ENCODE measurements at regions not wholly inside any gene's neighbourhood (a gene's known extent, or its start where the extent isn't known, plus 50 kb on each side); places are given as distances from the start of the nearest gene placed in this dataset.

GRCh38 chr2:19146867-19147266 lies 211.6 kb downstream of the OSR1 start:
- no peaks in the 10 kb centered on the region for H3K9me1 ChIP-seq (ENCODE audit: control insufficient read depth, insufficient read depth, low read length)
- POLR2A ChIA-PET: no interaction called here
- in situ Hi-C loops (cut with MboI): no loop called here
- no peak overlapping the region for H3K4me3 ChIP-seq
- no peak overlapping the region for H3K4me2 ChIP-seq (ENCODE audit: insufficient read depth, low read length)
- 0% methylated on average over 1 of the region's 1 CpG for WGBS (ENCODE audit: insufficient coverage, low coverage, missing lambda C conversion rate)
- H3K27ac ChIP-seq (ENCODE audit: extremely low read depth, low read depth, low read length): no peak overlapping the region
- no TSS peak for BruUV-seq (replicated peaks)
- no peaks in the 10 kb centered on the region; the same call in 1 of the 2 replicates for H3K9me3 ChIP-seq (replicated peaks; ENCODE audit: control insufficient read depth, insufficient read depth, low read depth, low read length)
- H4K20me1 ChIP-seq (replicated peaks; ENCODE audit: control insufficient read depth, insufficient read depth, low read length): no peaks in the 10 kb centered on the region
- no peak for TF ChIP-seq ETV1 (tag; conservative IDR thresholded peaks at IDR 0.05; ENCODE audit: low read depth)
- TF ChIP-seq POLR2H (tag; IDR thresholded peaks at IDR 0.05; ENCODE audit: low read depth): no peak
- no peaks in the 10 kb centered on the region for H3K79me2 ChIP-seq (ENCODE audit: control insufficient read depth, insufficient read depth, low read length)
- H3K9ac ChIP-seq (ENCODE audit: insufficient read depth in 1 of 2, low read depth in 2 of 2, low read length in 2 of 2): no peak overlapping the region
- no peaks in the 10 kb centered on the region for H3K27me3 ChIP-seq (ENCODE audit: control insufficient read depth in 2 of 2, insufficient read depth in 2 of 2, low read length in 2 of 2)
- intact Hi-C loops (cut with micrococcal nuclease): no loop called here
- H3K4me1 ChIP-seq (replicated peaks in 1 of 2; ENCODE audit: control insufficient read depth in 2 of 2, insufficient read depth in 2 of 2, low read length in 2 of 2): no peaks in the 10 kb centered on the region
- H3K36me3 ChIP-seq (ENCODE audit: control insufficient read depth, insufficient read depth, low read length): no peaks in the 10 kb centered on the region
- FAIRE-seq (no peak), ATAC-seq (no peak), DNase-seq (ENCODE audit: extremely low read depth in 1 of 4, low spot score in 3 of 4) (no peak)
- CTCF ChIA-PET (ENCODE audit: low intra/inter-chr PET ratio): no interaction called here
- H2AFZ ChIP-seq (ENCODE audit: low read depth, low read length): no peak overlapping the region

DNA sequence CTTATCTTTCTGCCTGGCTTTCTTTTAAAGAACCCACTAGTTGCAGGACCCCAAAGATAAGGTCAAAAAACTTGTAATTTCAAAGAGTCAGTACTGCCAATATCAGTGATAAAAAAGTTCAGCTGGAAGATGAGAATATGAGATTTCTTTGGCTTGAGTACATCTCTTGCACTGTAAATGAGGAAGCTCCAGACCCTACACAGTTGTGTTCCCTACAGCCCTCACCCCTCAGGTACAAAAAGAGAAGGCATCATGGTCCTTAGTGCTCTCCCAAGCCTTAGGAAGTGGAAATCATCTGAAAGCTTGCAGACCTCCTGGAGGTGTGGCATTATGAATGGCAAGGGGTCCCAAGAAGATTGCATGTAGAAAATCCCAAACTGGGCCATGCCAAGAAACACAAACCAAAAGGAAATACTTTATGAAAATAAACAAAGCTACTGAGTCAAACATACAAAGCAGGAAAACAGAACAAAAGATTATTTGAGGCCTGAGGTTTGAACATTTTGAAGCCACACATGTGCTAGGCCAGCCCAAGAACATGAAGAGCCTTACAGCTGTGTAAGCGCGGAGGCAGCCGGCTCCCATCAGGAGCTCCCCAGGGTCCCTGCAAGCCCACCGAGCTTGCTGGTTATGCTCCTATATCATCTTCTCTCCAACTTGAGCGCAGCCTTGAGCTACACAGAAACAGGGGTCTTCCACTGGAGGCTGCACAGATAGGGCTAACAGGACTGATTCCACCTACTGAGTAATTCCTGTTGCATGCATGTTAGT lies 217.0 kb downstream of the OSR1 start:
- H3K4me1 ChIP-seq (replicated peaks in 1 of 2; ENCODE audit: control insufficient read depth in 2 of 2, insufficient read depth in 2 of 2, low read length in 2 of 2): no peaks in the 10 kb centered on the region
- H4K20me1 ChIP-seq (replicated peaks; ENCODE audit: control insufficient read depth, insufficient read depth, low read length): no peaks in the 10 kb centered on the region
- DNase-seq (ENCODE audit: extremely low read depth in 1 of 4, low spot score in 3 of 4) (no peak), ATAC-seq (no peak), FAIRE-seq (no peak)
- no peak overlapping the region for H3K27ac ChIP-seq (ENCODE audit: extremely low read depth, low read depth, low read length)
- WGBS (ENCODE audit: insufficient coverage, low coverage, missing lambda C conversion rate): 0% methylated on average over 5 of the region's 5 CpGs
- no peaks in the 10 kb centered on the region for H3K9me1 ChIP-seq (ENCODE audit: control insufficient read depth, insufficient read depth, low read length)
- H3K36me3 ChIP-seq (ENCODE audit: control insufficient read depth, insufficient read depth, low read length): no peaks in the 10 kb centered on the region
- BruUV-seq (replicated peaks): no TSS peak
- in situ Hi-C loops (cut with MboI) (no loop called here), intact Hi-C loops (cut with micrococcal nuclease) (no loop called here)
- ChIA-PET POLR2A (interaction anchor here (1.0 kb wide), 1 partner anchor 11 kb away, joined by 3 read pairs; no protein-coding TSS in a partner anchor), CTCF (ENCODE audit: low intra/inter-chr PET ratio) (no interaction called here)
- no peak overlapping the region for H2AFZ ChIP-seq (ENCODE audit: low read depth, low read length)
- H3K27me3 ChIP-seq (ENCODE audit: control insufficient read depth in 2 of 2, insufficient read depth in 2 of 2, low read length in 2 of 2): no peaks in the 10 kb centered on the region
- no peak overlapping the region for H3K4me2 ChIP-seq (ENCODE audit: insufficient read depth, low read length)
- H3K79me2 ChIP-seq (ENCODE audit: control insufficient read depth, insufficient read depth, low read length): no peaks in the 10 kb centered on the region
- H3K9ac ChIP-seq (ENCODE audit: insufficient read depth in 1 of 2, low read depth in 2 of 2, low read length in 2 of 2): no peak overlapping the region
- no peaks in the 10 kb centered on the region for H3K9me3 ChIP-seq (replicated peaks; ENCODE audit: control insufficient read depth, insufficient read depth, low read depth, low read length)
- H3K4me3 ChIP-seq: no peak overlapping the region
- TF ChIP-seq, protein P1, sequence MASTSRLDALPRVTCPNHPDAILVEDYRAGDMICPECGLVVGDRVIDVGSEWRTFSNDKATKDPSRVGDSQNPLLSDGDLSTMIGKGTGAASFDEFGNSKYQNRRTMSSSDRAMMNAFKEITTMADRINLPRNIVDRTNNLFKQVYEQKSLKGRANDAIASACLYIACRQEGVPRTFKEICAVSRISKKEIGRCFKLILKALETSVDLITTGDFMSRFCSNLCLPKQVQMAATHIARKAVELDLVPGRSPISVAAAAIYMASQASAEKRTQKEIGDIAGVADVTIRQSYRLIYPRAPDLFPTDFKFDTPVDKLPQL (IDR thresholded peaks at IDR 0.05; ENCODE audit: extremely low read depth, insufficient read length): no peak
- TF ChIP-seq ZNF24 (IDR thresholded peaks at IDR 0.05): no peak
- TF ChIP-seq, protein P2, sequence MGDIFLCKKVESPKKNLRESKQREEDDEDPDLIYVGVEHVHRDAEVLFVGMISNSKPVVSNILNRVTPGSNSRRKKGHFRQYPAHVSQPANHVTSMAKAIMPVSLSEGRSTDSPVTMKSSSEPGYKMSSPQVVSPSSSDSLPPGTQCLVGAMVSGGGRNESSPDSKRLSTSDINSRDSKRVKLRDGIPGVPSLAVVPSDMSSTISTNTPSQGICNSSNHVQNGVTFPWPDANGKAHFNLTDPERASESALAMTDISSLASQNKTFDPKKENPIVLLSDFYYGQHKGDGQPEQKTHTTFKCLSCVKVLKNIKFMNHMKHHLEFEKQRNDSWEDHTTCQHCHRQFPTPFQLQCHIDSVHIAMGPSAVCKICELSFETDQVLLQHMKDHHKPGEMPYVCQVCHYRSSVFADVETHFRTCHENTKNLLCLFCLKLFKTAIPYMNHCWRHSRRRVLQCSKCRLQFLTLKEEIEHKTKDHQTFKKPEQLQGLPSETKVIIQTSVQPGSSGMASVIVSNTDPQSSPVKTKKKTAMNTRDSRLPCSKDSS (IDR thresholded peaks at IDR 0.05; ENCODE audit: low read depth, partially characterized antibody): no peak
- TF ChIP-seq, protein P3, sequence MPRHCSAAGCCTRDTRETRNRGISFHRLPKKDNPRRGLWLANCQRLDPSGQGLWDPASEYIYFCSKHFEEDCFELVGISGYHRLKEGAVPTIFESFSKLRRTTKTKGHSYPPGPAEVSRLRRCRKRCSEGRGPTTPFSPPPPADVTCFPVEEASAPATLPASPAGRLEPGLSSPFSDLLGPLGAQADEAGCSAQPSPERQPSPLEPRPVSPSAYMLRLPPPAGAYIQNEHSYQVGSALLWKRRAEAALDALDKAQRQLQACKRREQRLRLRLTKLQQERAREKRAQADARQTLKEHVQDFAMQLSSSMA (CRISPR knock-in tag; IDR thresholded peaks at IDR 0.05): no peak
- TF ChIP-seq HMGN3 (IDR thresholded peaks at IDR 0.05; ENCODE audit: borderline replicate concordance, extremely low read depth, insufficient read length, low read depth, low read length): no peak
- TF ChIP-seq CTCFL (IDR thresholded peaks at IDR 0.05; ENCODE audit: borderline replicate concordance, insufficient read depth, low read depth, low read length, poor library complexity, severe bottlenecking): no peak
- TF ChIP-seq RNF2 (IDR thresholded peaks at IDR 0.05): no peak
